Liver (tissue), 8 donors: ENCODE measurements at regions not wholly inside any gene's neighbourhood (a gene's known extent, or its start where the extent isn't known, plus 50 kb on each side); places are given as distances from the start of the nearest gene placed in this dataset.

Source experiments
- DNase-seq: peaks from one replicate; pipeline ENCODE4 v3.0.0-alpha.2; 2017; ENCODE audit warnings: low spot score
- H3K27ac ChIP-seq, 2 donors: one replicate each; pipeline ENCODE4 v1.7.0; 2013; ENCODE audit warnings: inconsistent platforms in 2 of 2, low read length in 2 of 2, control low read depth in 1 of 2, low read depth in 1 of 2, mild to moderate bottlenecking in 1 of 2
- H3K27me3 ChIP-seq, 4 donors: one replicate each; pipeline versions ENCODE4 v1.6.1 to v1.7.0; 2013; ENCODE audit warnings: low read length in 3 of 4, inconsistent platforms in 1 of 4, mild to moderate bottlenecking in 1 of 4, moderate library complexity in 1 of 4; ENCODE audit not compliant: control insufficient read depth in 4 of 4, insufficient read depth in 4 of 4
- H3K36me3 ChIP-seq, 4 donors: one replicate each; pipeline versions ENCODE4 v1.6.1 to v1.7.0; 2013; ENCODE audit warnings: low read length in 3 of 4, mild to moderate bottlenecking in 3 of 4, low read depth in 1 of 4, moderate library complexity in 1 of 4; ENCODE audit not compliant: control insufficient read depth in 4 of 4, insufficient read depth in 3 of 4
- H3K4me1 ChIP-seq, 4 donors: one replicate each; pipeline versions ENCODE4 v1.6.1 to v1.7.0; 2013; ENCODE audit warnings: low read length in 3 of 4, mild to moderate bottlenecking in 3 of 4, moderate library complexity in 1 of 4; ENCODE audit not compliant: control insufficient read depth in 4 of 4, insufficient read depth in 4 of 4
- H3K4me3 ChIP-seq, 3 donors: one replicate each; pipeline versions ENCODE4 v1.6.1 to v1.7.0; 2013; ENCODE audit warnings: low read length in 3 of 3, control low read depth in 1 of 3, low read depth in 1 of 3, mild to moderate bottlenecking in 1 of 3
- H3K9ac ChIP-seq, 2 donors: one replicate each; pipeline ENCODE4 v1.7.0; 2013; ENCODE audit warnings: low read length in 2 of 2, mild to moderate bottlenecking in 2 of 2, moderate library complexity in 2 of 2, control low read depth in 1 of 2, low read depth in 1 of 2
- H3K9me3 ChIP-seq, 4 donors: one replicate each; pipeline versions ENCODE4 v1.6.1 to v1.7.0; 2013; ENCODE audit warnings: low read length in 3 of 4; ENCODE audit not compliant: control insufficient read depth in 4 of 4
- EGR1 ChIP-seq, 2 donors: IDR thresholded peaks; 2 replicates each; pipeline ENCODE4 v1.6.1; 2016 to 2018; ENCODE audit warnings: antibody characterized with exemption in 2 of 2, low read depth in 2 of 2
- FOXA1 ChIP-seq: IDR thresholded peaks from 2 replicates; pipeline ENCODE4 v1.6.1; 2016; ENCODE audit warnings: antibody characterized with exemption
- FOXA2 ChIP-seq: IDR thresholded peaks from 2 replicates; pipeline ENCODE4 v1.6.1; 2016; ENCODE audit warnings: antibody characterized with exemption
- GABPA ChIP-seq, 2 donors: IDR thresholded peaks in 1 of 2; conservative IDR thresholded peaks in 1 of 2; 2 replicates each; pipeline ENCODE4 v1.6.1; 2016; ENCODE audit warnings: antibody characterized with exemption in 2 of 2, mild to moderate bottlenecking in 1 of 2, moderate library complexity in 1 of 2
- HNF4A ChIP-seq, 2 donors: conservative IDR thresholded peaks; 2 replicates each; pipeline ENCODE4 v1.6.1; 2016; ENCODE audit warnings: antibody characterized with exemption in 2 of 2, mild to moderate bottlenecking in 2 of 2
- HNF4G ChIP-seq: IDR thresholded peaks from 2 replicates; pipeline ENCODE4 v1.6.1; 2016; ENCODE audit warnings: antibody characterized with exemption
- JUND ChIP-seq, 2 donors: IDR thresholded peaks; 2 replicates each; pipeline ENCODE4 v1.6.1; 2016; ENCODE audit warnings: antibody characterized with exemption in 2 of 2
- NR2F2 ChIP-seq: IDR thresholded peaks from 2 replicates; pipeline ENCODE4 v1.6.1; 2016; ENCODE audit warnings: antibody characterized with exemption
- RXRA ChIP-seq, 2 donors: IDR thresholded peaks; 2 replicates each; pipeline ENCODE4 v1.6.1; 2017 to 2018; ENCODE audit warnings: antibody characterized with exemption in 2 of 2, mild to moderate bottlenecking in 1 of 2
- SP1 ChIP-seq: IDR thresholded peaks from 2 replicates; pipeline ENCODE4 v1.6.1; 2018; ENCODE audit warnings: antibody characterized with exemption, mild to moderate bottlenecking
- TAF1 ChIP-seq: conservative IDR thresholded peaks from 2 replicates; pipeline ENCODE4 v1.6.1; 2016; ENCODE audit warnings: antibody characterized with exemption, mild to moderate bottlenecking
- YY1 ChIP-seq: IDR thresholded peaks from 2 replicates; pipeline ENCODE4 v1.6.1; 2016; ENCODE audit warnings: antibody characterized with exemption, mild to moderate bottlenecking
- WGBS: extraction: QIAGEN DNeasy Blood & Tissue Kit; methylation state at CpG from one replicate; pipeline ENCODE4 v1.1.7; 2013; 5-methylcytosine and 5-hydroxymethylcytosine counted together
- TF ChIP-seq, protein P1 (sequence below): IDR thresholded peaks from 2 replicates; pipeline ENCODE4 v1.6.1; 2016; ENCODE audit warnings: antibody characterized with exemption
- TF ChIP-seq, protein P2 (sequence below): IDR thresholded peaks from 2 replicates; pipeline ENCODE4 v1.6.1; 2016; ENCODE audit warnings: antibody characterized with exemption, mild to moderate bottlenecking
- TF ChIP-seq, protein P3 (sequence below): fragments of 150-350 bp; IDR thresholded peaks from 2 replicates; pipeline ENCODE4 v1.5.1; 2017; ENCODE audit warnings: improper control_type of control experiment, low read depth, low read length; ENCODE audit not compliant: missing input control
- TF ChIP-seq, protein P4 (sequence below): IDR thresholded peaks from 2 replicates; pipeline ENCODE4 v1.6.1; 2016; ENCODE audit warnings: antibody characterized with exemption
- donor health status: healthy.
- donor health status: healthy.
- donor health status: healthy.
- donor health status: healthy.
- donor health status: healthy.

DNA sequence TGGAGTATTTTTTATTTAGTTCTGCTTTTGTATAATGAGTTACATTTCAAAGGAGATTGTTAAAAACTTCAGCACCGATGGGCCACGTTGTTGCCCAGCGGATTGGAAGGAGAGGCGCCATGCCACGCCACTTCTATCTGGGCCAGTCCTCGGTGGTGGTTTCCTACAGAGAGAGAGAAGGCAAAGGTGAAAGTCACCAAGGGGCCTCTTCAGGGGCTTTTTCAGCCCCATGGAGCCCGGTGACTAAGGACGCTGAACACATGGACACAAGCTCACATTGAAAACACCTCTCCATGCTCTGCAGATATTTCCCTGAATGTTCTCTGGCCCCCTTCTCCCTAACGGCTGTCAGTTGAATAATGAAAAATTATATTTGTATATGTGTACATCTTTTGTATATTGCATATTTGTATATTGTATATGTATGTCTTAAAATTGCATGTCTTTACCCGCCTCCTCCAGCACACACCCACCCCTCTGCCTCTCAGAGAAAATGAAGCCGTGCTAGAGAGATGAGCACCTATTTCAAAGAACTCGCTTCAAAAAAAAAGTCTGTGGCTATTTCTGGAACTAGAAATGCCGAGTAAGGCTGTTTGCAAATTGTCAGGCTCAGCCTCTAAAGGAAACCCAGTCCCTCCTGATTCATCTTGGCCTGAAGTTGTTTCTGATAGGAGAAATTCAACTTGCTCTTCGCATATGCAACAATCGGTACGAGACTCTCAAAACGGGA, 91.9 kb upstream of the CDH4 start:
- WGBS: 61% methylated on average over 17 of the region's 17 CpGs
- Histone ChIP-seq H3K9ac (no peak overlapping the region), H3K4me3 (no peak overlapping the region), H3K36me3 (no peaks in the 10 kb centered on the region), H3K27ac (no peak overlapping the region), H3K27me3 (peaks cover 0 to 2% (median 0%) of the 10 kb centered on the region in 4 donors), H3K9me3 (peaks cover 0 to 2% (median 0%) of the 10 kb centered on the region in 4 donors), H3K4me1 (no peaks in the 10 kb centered on the region)
- DNase-seq: no peak
- TF ChIP-seq, protein P1, sequence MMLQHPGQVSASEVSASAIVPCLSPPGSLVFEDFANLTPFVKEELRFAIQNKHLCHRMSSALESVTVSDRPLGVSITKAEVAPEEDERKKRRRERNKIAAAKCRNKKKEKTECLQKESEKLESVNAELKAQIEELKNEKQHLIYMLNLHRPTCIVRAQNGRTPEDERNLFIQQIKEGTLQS: no peak
- no peak for TF ChIP-seq GABPA (IDR thresholded peaks at IDR 0.05 in 1 of 2, conservative IDR thresholded peaks at IDR 0.05 in 1 of 2)
- TF ChIP-seq NR2F2: no peak
- TF ChIP-seq HNF4G: no peak
- TF ChIP-seq HNF4A (conservative IDR thresholded peaks at IDR 0.05): no peak
- no peak for TF ChIP-seq JUND (IDR thresholded peaks at IDR 0.05)
- no peak for TF ChIP-seq TAF1
- no peak for TF ChIP-seq RXRA (IDR thresholded peaks at IDR 0.05)
- TF ChIP-seq, protein P2, sequence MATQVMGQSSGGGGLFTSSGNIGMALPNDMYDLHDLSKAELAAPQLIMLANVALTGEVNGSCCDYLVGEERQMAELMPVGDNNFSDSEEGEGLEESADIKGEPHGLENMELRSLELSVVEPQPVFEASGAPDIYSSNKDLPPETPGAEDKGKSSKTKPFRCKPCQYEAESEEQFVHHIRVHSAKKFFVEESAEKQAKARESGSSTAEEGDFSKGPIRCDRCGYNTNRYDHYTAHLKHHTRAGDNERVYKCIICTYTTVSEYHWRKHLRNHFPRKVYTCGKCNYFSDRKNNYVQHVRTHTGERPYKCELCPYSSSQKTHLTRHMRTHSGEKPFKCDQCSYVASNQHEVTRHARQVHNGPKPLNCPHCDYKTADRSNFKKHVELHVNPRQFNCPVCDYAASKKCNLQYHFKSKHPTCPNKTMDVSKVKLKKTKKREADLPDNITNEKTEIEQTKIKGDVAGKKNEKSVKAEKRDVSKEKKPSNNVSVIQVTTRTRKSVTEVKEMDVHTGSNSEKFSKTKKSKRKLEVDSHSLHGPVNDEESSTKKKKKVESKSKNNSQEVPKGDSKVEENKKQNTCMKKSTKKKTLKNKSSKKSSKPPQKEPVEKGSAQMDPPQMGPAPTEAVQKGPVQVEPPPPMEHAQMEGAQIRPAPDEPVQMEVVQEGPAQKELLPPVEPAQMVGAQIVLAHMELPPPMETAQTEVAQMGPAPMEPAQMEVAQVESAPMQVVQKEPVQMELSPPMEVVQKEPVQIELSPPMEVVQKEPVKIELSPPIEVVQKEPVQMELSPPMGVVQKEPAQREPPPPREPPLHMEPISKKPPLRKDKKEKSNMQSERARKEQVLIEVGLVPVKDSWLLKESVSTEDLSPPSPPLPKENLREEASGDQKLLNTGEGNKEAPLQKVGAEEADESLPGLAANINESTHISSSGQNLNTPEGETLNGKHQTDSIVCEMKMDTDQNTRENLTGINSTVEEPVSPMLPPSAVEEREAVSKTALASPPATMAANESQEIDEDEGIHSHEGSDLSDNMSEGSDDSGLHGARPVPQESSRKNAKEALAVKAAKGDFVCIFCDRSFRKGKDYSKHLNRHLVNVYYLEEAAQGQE: no peak
- TF ChIP-seq, protein P3, sequence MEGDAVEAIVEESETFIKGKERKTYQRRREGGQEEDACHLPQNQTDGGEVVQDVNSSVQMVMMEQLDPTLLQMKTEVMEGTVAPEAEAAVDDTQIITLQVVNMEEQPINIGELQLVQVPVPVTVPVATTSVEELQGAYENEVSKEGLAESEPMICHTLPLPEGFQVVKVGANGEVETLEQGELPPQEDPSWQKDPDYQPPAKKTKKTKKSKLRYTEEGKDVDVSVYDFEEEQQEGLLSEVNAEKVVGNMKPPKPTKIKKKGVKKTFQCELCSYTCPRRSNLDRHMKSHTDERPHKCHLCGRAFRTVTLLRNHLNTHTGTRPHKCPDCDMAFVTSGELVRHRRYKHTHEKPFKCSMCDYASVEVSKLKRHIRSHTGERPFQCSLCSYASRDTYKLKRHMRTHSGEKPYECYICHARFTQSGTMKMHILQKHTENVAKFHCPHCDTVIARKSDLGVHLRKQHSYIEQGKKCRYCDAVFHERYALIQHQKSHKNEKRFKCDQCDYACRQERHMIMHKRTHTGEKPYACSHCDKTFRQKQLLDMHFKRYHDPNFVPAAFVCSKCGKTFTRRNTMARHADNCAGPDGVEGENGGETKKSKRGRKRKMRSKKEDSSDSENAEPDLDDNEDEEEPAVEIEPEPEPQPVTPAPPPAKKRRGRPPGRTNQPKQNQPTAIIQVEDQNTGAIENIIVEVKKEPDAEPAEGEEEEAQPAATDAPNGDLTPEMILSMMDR: no peak

DNA sequence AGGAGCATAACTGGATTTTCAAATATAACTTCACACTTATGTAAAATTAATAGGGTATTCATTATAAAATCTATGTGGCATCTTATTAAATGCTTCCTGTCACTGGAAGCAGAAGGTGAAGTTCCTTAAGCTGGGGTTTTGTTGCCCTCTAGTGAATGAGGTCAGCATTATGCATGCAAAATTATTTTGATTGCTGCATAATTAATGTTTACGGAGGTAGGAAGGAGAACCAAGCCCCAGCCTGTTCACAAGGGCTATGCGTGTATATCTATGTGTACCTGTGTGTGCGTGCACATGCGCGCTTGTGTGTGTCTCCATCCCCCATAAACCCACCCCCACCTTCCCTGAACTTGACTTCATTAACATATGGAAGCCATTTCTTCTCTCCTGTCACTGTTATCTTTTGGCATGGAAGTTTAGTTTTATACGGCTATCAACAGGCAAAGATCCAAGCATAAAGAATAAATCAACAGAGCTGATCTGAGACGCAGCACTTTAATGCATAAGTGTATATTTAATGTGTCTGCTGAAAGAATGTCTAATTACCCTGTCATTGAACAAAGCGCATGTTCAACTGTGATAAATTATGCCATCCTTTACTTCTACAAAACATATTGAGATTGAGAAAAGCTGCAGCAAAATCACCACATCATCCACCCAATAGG, 90.2 kb upstream of the CDH4 start:
- no peaks in the 10 kb centered on the region for H3K36me3 ChIP-seq
- 77% methylated on average over 8 of the region's 8 CpGs for WGBS
- peaks cover 0 to 3% (median under 1%) of the 10 kb centered on the region in 4 donors for H3K27me3 ChIP-seq
- H3K4me3 ChIP-seq: no peak overlapping the region
- no peaks in the 10 kb centered on the region for H3K4me1 ChIP-seq
- H3K9me3 ChIP-seq: peaks cover 0 to 2% (median 0%) of the 10 kb centered on the region in 4 donors
- no peak for DNase-seq
- H3K9ac ChIP-seq: no peak overlapping the region
- H3K27ac ChIP-seq: no peak overlapping the region
- TF ChIP-seq, protein P2: no peak
- TF ChIP-seq GABPA (IDR thresholded peaks at IDR 0.05 in 1 of 2, conservative IDR thresholded peaks at IDR 0.05 in 1 of 2): no peak
- no peak for TF ChIP-seq YY1
- TF ChIP-seq HNF4A (conservative IDR thresholded peaks at IDR 0.05): no peak
- TF ChIP-seq FOXA1: no peak
- no peak for TF ChIP-seq EGR1 (IDR thresholded peaks at IDR 0.05; ENCODE audit: low read depth in 2 of 2)
- TF ChIP-seq, protein P4, sequence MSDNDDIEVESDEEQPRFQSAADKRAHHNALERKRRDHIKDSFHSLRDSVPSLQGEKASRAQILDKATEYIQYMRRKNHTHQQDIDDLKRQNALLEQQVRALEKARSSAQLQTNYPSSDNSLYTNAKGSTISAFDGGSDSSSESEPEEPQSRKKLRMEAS: no peak
- TF ChIP-seq SP1: no peak
- TF ChIP-seq RXRA (IDR thresholded peaks at IDR 0.05): no peak
- no peak for TF ChIP-seq FOXA2
- TF ChIP-seq, protein P1: no peak
- TF ChIP-seq, protein P3: no peak
